NCI-H82 (cell line): ENCODE measurements at regions not wholly inside any gene's neighbourhood (a gene's known extent, or its start where the extent isn't known, plus 50 kb on each side); places are given as distances from the start of the nearest gene placed in this dataset.
"Not testable (repeated sequence)": the region's sequence is repeated elsewhere in the genome, so short reads cannot be mapped to it uniquely, and the experiment has no call there.

Experiments used
- DNase-seq: peaks from one replicate; lab custom pipeline; 2025; lab: John Stamatoyannopoulos, UW

GRCh38 chr2:111620281-111620680 lies 263.7 kb downstream of the ANAPC1 start:
- no peak for DNase-seq

DNA sequence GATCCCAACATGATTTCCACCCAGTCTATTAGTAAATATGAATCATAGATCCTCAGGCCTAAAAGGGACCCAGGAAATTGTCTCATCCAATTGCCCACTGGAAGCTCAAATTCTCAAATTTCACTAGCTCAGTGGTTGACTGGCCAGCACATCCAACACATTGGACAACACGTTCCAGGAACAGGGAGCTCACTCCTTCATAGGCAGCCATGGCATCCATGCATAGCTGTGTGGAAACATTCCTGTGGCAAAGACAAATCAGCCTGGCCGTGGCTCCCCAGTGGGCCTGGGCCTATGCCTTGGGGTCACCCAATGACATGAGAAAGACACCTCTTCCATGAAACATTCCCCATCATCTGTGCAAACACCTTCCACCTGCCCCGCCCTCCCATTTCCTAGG lies 261.1 kb downstream of the ANAPC1 start:
- no peak for DNase-seq

DNA sequence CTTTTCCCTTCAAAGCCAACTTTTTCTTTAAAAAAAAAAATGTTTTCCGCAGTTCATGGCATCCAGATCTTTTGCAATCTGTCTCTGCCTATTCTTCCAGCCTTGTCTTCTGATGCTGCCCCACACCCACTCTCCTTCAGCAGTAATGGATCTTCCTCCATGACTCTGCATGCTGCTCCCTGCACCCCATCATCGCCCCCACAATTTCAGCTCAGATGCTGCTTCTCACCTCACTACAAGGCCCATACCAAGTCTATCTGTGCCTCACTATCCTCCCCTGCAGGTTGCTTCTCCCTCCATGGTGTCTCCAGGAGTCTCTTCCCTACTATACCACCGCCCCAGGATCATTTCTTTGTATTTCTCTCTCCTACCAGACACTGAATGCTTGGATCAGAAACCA lies 260.6 kb downstream of the ANAPC1 start:
- no peak for DNase-seq

GRCh38 chr2:111624411-111625156 lies 259.4 kb downstream of the ANAPC1 start:
- DNase-seq, result no peak

DNA sequence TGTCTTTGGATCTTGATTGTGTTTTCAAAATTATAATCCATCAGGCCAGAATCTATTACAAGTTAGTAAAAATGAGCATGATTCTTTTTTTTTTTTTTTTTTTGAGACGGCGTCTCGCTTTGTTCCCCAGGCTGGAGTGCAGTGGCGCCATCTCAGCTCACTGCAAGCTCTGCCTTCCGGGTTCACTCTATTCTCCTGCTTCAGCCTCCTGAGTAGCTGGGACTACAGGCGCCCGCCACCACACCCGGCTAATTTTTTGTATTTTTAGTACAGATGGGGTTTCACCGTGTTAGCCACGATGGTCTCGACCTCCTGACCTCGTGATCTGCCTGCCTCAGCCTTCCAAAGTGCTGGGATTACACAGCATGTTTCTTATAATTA lies 258.8 kb downstream of the ANAPC1 start:
- not testable (repeated sequence) for DNase-seq

- no peak for DNase-seq
These were observed 257.7 kb downstream of the ANAPC1 start for GRCh38 chr2:111626037-111626864.

DNA sequence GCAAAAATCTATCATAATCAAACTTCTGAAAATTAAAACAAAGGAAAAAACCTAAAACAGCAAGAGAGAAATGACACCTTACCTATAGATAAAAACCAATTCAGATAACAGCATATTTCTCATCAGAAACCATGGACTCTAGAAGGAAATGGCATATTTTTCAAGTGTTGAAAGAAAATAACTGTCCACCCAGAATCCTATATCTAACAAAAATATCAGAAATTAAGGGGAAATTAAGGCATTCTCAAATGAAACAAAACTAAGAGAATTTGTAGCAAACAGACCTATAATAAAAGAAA lies 257.2 kb downstream of the ANAPC1 start:
- no peak for DNase-seq

DNA sequence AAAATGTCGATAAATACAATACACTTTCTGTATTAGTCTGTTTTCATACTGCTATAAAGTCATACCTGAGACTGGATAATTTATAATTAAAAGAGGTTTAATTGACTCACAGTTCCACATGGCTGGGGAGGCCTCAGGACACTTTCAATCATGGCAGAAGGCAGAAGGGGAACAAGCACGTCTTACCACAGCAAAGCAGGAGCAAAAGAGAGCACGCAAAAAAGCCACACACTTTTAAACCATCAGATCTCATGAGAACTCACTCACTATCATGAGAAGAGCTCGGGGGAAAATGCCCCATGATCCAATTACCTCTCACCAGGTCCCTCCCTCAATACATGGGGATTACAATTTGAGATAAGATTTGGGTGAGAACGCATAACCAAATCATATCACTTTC lies 256.7 kb downstream of the ANAPC1 start:
- peak; percentile 55 for DNase-seq

GRCh38 chr2:111628221-111628620 lies 255.8 kb downstream of the ANAPC1 start:
- DNase-seq, result no peak

GRCh38 chr2:111629983-111630382 lies 254.0 kb downstream of the ANAPC1 start:
- DNase-seq, result no peak

DNA sequence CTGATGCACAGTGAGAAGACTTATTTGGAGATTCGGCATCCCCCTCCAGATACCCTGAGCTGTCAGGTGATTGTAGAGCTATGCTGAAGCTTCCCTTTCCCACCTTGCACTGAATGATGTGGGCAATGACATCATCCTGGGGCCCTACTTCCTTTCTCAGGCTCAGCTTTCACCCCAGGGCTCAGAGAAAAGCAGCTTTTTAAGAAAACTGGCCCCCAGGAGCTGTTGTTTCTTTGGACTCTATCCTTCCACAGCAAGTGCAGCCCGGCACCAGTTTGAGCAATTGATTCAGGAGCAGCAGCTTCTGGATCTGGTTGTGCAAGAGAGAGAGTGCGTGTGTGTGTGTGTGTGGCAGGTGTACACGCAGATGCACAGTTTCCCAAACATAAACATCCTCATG lies 251.3 kb downstream of the ANAPC1 start:
- DNase-seq, result no peak

GRCh38 chr2:111633189-111633588 lies 250.8 kb downstream of the ANAPC1 start:
- no peak for DNase-seq

- DNase-seq, result no peak
These were observed 250.3 kb downstream of the ANAPC1 start for GRCh38 chr2:111633643-111634042.

DNA sequence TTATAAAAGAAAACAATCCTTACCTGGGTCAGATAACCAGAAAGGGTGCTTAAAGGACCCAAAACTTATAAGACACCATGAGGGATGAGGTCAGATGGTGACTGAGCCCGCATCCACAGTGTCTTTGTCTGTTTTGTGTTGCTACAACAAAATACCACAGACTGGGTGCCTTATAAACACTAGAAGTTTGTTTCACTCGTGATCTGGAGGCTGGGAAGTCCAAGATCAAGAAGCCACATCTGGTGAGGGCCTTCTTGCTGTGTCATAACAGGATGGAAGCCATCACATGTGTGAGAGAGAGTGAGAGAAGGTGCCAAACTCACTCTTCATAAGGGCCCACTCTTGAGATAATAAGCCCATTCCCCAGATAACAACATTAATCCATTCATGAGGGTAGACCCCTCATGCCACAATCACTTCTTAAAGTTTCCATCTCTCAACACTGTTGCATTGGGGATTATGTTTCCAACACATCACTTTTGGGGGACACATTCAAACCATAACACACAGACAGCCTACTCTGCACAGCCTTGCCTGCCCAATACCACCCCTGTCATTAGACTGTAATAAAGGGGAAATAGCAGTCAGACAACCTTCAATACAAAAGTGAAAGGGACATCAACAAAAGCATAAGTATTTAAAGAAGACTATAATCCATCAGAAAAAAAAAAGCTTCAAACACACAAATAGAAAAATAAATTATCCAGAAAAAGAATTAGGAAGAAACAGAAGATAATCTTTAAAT lies 249.8 kb downstream of the ANAPC1 start:
- DNase-seq, result no peak

DNA sequence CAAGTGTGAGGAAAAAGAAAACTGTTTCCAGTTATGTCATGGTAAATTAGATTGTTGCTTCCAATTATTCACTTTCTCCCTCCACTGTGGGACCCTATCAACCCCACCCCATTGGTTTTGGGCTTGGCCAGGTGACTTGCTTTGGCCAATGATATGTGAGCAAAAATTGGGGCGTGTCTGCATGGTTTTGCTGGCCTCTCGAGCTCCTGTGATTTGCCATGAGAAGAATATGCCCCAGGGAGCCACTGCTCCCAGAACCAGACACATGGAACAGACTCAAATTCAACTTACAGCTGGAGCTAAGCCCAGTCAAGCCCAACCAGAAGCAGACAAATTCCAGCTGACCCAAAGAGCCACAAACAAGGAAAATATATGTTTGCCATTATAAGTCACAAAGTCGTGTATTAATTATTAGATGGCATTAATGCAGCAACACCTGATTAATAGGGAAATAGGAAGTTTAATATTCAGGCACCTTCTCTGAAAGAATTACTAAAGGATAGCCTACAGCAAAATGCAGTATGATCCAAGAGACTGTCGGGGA lies 248.9 kb downstream of the ANAPC1 start:
- DNase-seq, result no peak

GRCh38 chr2:111636905-111637304 lies 247.1 kb downstream of the ANAPC1 start:
- DNase-seq, result no peak

GRCh38 chr2:111638274-111638877 lies 245.6 kb downstream of the ANAPC1 start:
- no peak for DNase-seq

DNA sequence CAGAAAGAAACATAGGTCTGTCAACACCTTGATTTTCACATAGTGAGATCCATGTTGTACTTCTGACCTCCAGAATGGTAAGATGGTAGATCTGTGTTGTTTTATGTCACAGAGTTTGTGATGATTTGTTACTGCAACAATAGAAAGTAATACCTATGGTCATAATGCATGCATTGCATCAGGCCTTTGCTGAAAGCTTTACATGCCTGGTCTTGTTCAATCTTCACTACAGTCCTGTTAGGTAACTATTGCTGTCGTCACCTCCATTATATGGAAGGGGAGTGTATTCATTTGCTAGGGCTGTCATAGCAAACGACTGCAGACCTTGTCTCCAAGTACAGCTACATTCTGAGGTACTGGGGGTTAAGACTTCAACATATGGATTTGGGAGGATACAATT lies 243.5 kb downstream of the ANAPC1 start:
- DNase-seq, result no peak

- no peak for DNase-seq
These were observed 241.2 kb downstream of the ANAPC1 start for GRCh38 chr2:111642586-111643327.

DNA sequence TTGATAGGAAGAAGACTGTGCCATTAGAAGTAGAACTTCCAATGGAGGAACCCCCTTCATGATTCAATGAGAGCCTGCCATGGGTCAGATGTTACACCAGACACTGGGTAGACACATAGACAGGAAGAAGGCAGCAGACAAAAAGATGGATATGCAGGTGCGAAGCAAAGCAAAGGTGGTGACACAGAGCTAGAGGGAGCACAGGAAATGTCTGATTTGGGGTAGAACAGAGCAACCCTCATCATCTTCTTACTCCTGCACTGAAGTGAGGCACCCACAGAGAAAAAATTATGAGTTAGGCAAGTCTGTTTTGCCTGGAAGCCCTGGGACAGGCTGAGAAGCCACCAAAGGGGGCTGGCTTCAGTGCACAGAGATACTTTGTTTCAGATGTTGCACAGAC lies 240.2 kb downstream of the ANAPC1 start:
- no peak for DNase-seq

GRCh38 chr2:111647359-111647758 lies 236.6 kb downstream of the ANAPC1 start:
- DNase-seq, result no peak

DNA sequence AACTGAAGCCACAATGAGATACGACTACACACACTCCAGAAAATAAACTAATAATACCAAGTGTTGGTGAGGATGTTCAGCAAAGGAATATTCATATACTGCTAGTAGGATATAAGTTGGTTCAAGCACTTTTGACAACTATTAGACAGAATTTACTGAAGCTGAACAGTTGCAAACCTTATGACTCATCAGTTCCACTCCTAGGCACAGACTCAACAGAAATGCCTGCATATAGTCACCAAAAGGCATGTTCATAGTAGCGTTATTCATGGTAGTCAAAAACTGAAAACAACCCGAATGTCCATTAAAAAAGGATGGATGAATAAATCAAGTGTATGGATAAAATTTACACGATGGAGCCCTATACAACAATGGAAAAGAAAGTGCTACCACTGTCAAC lies 232.0 kb downstream of the ANAPC1 start:
- DNase-seq, result no peak
